Muscle of arm (tissue), 1 donor: ENCODE measurements at regions not wholly inside any gene's neighbourhood (a gene's known extent, or its start where the extent isn't known, plus 50 kb on each side); places are given as distances from the start of the nearest gene placed in this dataset.

Experiments used
- DNase-seq: peaks from one replicate; pipeline ENCODE4 v3.0.0-alpha.2; 2013

GRCh38 chr4:81550388-81550859 lies 78.7 kb upstream of the RASGEF1B start:
- no peak for DNase-seq

- no peak for DNase-seq
Observed at GRCh38 chr4:81549984-81550383, 78.3 kb upstream of the RASGEF1B start.

GRCh38 chr4:81546777-81547176 lies 75.1 kb upstream of the RASGEF1B start:
- no peak for DNase-seq

GRCh38 chr4:81541161-81541945 lies 69.6 kb upstream of the RASGEF1B start:
- no peak for DNase-seq

GRCh38 chr4:81538716-81539427 lies 67.2 kb upstream of the RASGEF1B start:
- no peak for DNase-seq

- DNase-seq = no peak
Observed at GRCh38 chr4:81531410-81531809, 59.7 kb upstream of the RASGEF1B start.

- no peak for DNase-seq
Observed at GRCh38 chr4:81528979-81529378, 57.3 kb upstream of the RASGEF1B start.

GRCh38 chr4:81528200-81528599 lies 56.5 kb upstream of the RASGEF1B start:
- DNase-seq = no peak

GRCh38 chr4:81527709-81528108 lies 56.0 kb upstream of the RASGEF1B start:
- DNase-seq = no peak

- no peak for DNase-seq
Observed at GRCh38 chr4:81527115-81527514, 55.4 kb upstream of the RASGEF1B start.

GRCh38 chr4:81526706-81527105 lies 55.0 kb upstream of the RASGEF1B start:
- no peak for DNase-seq

GRCh38 chr4:81523672-81524327 lies 52.1 kb upstream of the RASGEF1B start:
- no peak for DNase-seq

GRCh38 chr4:81522711-81523110 lies 51.0 kb upstream of the RASGEF1B start:
- no peak for DNase-seq

GRCh38 chr4:81521708-81522107 lies 50.0 kb upstream of the RASGEF1B start:
- DNase-seq = no peak
